SIG-M5 treated with dmso at 0.1 percent for 504 hours (cell line): ENCODE measurements at regions not wholly inside any gene's neighbourhood (a gene's known extent, or its start where the extent isn't known, plus 50 kb on each side); places are given as distances from the start of the nearest gene placed in this dataset.
A peak's percentile ranks its signal among the peaks of the same experiment; 100 is the strongest.

Source experiments
- DNase-seq: peaks from one replicate; lab custom pipeline; 2025; ENCODE audit not compliant: unreplicated experiment; lab: John Stamatoyannopoulos, UW

DNA sequence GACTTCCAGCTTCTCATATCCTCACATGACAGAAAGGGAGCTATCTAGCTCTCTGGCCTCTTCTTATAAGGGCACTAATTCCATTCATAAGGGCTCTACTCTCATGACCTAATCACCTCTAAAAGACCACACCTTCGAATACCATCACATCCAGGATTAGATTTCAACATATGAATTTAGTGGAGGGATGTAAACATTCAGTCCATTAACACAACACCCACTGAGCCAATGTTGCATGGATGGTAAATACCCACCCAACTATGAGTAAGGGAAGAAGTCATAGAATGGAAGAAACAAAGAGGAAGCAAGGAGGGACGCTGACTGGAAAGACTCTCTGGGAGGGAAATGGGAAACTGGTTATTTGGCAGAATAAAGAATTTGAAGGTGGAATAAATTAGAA lies 112.6 kb upstream of the CCDC112 start:
- DNase-seq, result no peak

DNA sequence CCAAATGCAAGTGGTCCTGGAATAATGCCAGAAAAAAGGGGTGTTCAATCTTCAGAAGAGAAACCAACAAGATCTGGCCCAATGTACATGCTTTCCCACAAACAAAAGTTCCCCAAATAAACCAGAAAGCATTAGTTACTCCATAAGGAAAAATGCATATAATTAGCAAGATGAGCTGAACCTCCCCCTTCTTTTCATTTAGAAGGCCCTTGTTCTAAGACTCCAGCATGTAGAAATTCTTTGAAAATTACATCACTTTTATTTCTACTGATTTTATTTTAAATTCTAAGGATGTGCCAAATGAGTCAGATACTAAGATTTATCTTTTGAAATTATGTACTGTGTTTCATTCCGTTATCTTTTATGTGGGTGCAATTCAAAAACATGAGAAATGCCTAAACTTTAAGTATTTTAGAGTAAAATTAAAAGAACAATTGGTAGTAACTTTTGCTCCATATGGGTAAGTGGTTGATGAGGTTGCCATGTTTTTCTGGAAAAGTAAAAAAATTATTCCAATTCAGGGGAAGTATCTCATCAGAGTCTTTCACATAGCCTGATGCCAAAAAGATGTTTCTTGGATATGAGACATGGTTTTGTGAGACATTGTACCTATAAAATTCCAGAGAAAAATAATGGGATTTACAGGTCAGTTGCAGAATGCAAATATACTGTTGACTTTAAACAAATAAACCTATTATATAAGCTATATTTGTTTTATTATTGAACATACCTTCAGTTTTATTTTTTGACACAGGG lies 106.5 kb upstream of the CCDC112 start:
- DNase-seq, result no peak

DNA sequence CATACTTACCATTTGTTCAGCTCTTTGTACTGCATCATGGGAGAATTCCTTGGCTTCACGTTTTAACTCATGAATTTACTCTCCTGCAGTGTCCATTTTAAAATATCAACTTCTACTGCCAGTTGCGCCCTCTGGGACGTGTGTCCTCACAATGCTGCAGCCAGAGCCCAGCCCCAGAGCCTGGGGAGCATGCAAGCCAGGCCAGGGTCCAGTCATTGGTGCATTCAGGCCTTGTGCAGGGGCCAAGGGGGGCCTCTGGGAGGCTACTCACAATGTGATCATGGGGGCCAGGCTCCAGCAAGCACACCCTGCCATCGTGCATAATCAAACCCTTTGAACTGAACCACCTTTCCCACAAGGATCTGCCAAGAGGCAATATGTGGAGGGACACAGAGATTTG lies 105.6 kb upstream of the CCDC112 start:
- no peak for DNase-seq

DNA sequence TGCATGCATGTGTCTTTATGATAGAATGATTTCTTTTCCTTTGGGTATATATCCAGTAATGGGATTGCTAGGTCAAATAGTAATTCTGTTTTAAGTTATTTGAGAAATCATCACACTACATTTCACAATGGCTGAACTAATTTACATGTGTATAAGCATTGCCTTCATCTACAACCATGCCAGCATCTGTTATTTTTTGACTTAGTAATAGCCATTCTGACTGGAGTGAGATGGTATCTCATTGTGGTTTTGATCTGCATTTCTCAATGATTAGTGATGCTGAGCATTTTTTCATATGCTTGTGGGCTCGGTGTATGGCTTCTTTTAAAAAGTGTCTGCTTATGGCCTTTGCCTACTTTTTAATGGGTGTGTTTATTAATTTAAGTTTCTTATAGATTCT lies 102.3 kb upstream of the CCDC112 start:
- no peak for DNase-seq

DNA sequence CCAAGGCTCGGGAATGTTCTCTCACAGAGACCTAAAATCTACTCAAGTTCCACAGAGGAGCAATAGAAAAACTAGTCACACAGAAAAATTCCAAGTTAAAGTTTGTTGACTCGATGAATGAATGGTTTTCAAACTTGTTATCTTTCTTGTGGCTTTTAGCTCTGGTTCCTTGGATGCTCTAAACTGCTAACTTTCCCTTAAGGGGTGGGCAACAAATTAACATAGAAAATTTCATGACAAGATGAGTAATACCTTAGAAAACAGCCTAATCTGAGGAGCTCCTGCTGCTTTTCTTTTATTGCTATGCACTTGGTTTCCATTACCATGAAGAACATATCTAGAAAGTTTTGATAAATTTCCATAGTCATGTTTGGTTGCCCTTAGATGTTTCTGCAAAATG lies 100.2 kb upstream of the CCDC112 start:
- no peak for DNase-seq

DNA sequence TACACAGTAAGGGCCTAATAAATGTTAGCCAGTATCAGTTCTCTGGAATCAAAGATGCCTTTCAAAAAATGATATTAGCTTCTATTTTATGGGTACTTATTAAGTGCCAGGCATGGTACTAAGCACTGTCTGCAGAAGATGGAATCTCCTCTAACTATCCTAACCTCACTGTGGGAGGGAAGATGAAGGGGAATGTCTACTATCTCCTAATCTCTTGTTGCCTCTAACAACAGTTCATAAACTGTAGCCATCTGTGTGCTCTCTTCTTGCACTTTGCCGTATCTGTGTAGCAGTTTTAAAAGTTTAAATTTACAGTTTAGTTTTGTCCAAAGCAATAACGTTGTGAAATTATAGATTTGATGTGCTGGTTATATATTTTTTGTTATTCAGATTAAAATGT lies 99.6 kb upstream of the CCDC112 start:
- no peak for DNase-seq

DNA sequence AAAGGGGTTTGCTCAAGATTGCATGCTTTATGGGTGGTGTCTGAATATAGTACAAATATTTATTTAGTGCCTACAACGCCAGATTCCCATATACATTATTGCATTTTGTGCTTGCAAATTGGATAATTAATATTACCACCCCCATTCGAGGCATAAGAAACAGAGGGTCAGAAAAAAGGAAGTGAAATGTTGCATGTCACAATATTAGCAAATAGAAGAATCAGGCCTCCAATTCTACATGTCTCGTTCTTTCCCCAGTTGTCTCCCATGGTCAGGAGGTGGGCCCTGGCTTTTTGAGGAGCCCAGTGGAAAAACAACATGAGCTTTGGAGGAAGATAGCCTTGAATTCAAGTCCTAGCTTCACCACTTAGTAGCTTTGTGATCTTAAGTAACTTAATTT lies 98.1 kb upstream of the CCDC112 start:
- DNase-seq, result peak; percentile 24

DNA sequence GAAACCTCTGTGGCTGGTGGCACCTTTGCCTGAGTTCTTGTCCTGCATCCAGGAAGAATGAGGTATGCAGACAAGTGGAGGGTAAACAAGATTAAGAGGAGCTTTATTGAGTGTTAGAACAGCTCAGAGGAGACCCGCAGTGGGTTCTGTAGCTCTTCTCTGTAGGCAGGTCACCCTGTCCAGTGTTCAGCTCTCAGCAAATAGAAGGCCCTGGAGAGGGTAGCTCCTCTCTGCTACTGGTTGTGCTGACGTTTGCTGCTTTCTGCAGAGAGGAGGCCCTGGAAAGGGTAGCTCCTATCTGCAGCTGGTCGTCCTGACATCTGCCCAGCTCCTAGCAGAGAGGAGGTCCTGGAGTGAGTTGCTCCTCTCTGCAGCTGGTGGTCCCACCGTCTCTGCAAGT lies 96.8 kb upstream of the CCDC112 start:
- no peak for DNase-seq

DNA sequence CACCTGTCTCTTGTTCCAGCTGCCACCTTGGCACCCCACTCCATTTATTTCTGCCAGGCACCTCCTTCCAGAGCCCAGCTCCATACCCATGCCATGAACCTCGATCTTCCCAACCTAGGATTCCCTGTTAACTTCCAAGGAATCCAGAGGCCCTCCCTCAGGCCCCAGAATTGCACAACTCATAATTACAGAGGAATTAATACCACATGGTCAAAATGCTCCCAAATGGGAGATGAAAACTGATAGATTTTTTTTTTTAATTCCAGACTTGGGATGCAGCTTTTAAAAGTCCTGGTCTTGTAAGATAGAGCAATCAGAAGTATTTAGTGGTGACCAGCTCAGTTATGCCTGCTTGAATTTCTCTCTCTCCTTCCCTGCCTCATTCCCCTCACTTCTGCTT lies 96.2 kb upstream of the CCDC112 start:
- DNase-seq, result no peak

DNA sequence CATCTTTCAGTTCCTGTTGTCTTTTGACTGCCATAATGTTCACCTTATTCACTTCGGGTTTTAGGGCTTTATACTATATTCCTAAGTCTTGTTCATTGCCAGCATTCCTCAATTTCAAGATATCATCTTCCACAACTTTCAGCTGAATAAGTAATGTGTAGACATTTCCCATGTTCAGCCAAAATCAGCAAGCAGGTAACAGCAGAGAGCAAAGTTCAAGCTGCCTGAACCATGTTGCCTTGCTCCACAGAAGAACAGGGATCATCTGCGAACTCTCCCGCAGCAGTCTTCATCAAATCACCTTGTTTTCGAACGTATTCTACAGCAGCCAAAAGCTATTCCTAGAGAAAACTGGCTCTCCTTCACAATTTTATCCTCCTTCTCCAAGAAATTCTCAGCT lies 95.3 kb upstream of the CCDC112 start:
- DNase-seq, result no peak

DNA sequence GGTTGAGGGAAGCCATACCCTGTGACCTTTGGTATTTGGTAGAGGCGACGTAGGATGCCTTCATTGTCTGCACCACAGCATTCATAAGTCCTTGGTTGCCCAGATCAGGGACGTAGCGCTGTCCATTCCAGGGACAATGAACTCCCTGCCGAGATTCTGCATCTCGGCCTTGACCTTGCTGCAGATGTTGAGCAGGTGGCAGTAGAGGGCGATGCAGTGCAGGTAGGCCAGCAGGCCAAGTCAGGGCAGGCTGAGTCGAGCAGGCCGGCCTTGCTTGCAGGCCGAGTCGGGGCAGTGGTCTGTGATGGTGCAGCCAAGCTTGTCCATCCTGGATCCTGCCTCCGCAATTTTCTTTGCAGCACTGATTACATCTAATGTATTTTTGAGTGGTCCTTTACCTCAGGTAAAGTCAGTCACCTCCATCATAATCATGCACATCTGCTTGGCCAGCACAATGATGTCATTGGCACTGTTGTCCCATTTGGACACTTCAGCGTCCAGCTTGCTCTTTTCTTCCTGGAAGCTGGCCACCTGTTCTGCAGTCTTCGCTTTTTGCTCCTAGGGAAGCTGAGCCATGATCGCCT lies 93.4 kb upstream of the CCDC112 start:
- DNase-seq, result no peak

DNA sequence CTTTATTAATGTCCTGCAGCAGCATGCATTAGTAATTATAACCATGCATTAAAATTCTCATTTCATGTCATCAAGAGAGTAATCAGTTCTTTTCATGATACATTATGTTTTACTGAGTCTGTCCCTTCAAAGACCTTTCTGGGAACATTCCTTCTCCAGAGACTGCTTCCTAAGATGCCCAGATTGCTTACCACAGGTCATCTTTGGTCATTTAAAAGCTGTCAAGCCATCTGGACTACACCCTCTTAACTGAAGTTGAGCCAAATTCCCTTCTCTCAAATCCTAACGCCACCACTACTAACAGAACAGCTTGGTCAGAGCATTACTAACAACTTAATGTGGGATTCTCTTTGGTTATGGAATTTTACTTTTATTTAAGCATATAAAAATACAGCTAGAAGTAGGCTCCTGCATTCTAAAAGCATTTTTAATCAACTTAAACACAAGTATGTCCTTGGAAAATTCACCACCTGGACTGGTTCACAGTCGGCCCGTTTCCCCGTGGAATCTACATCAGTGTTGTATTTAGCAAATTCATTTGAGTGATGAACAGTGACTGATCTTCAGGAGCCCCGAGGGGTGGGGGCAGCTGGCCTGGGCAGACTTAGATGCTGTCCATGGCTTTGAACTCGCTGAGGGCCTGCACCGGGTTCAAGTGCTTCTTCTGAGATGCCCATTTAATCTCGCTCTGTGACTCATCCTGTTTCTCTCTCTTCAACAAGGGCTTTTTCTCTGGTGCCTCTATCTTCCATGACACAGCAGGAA lies 92.8 kb upstream of the CCDC112 start:
- no peak for DNase-seq

DNA sequence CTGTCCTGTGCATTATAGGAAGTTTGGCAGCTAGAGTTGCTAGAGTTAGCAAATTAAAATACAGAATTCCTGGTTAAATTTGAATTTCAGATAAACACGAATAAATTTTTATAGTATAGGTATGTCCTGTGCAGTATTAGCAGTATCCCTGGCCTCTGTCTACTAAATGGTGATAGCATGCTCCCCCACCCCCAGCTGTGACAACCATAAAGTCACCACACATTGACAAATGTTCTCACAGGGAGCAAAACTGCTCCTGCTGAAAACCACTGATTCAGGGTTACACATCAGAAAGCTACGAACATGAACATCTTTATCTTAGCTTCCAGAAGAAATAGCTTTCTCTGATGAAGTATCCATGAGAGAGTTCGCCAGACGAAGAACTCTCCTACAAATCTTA lies 91.8 kb upstream of the CCDC112 start:
- no peak for DNase-seq

DNA sequence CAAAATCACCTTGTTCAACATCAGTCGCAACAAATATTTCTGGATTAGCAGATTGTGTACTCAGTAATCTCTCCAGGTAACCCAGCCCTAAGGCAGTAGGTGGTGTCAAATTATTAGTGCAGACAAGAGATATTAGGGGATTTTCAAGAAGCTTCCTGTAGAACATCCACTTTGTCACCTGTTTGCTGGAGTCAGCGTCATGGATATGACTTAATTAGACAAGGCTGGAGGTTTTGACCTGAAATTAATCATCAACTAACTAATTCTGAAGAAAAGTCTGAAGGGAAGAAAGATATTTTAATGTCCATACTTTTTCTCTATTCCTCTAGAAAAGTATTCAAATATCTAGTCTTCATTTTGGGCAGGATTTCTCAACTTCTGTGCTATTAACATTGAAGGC lies 91.4 kb upstream of the CCDC112 start:
- no peak for DNase-seq

DNA sequence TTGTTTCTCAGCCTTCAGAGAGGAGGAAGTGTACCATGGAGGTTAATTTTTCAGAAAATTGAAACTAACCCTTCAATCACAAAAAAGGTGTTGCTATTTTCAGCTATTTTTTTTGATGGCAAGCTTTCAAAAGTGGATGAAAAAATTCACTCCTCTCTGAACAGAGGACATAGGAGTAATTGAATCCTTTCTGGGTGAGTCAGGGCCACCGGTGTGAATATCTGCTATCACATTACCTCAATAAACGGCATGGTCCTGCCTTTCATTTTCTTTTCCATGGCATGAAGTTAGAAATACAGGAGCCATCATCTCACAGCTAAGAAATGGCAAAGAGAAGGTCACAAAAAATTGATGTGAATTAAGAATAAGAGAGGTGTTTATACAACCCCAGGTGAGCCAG lies 90.2 kb upstream of the CCDC112 start:
- DNase-seq, result no peak

DNA sequence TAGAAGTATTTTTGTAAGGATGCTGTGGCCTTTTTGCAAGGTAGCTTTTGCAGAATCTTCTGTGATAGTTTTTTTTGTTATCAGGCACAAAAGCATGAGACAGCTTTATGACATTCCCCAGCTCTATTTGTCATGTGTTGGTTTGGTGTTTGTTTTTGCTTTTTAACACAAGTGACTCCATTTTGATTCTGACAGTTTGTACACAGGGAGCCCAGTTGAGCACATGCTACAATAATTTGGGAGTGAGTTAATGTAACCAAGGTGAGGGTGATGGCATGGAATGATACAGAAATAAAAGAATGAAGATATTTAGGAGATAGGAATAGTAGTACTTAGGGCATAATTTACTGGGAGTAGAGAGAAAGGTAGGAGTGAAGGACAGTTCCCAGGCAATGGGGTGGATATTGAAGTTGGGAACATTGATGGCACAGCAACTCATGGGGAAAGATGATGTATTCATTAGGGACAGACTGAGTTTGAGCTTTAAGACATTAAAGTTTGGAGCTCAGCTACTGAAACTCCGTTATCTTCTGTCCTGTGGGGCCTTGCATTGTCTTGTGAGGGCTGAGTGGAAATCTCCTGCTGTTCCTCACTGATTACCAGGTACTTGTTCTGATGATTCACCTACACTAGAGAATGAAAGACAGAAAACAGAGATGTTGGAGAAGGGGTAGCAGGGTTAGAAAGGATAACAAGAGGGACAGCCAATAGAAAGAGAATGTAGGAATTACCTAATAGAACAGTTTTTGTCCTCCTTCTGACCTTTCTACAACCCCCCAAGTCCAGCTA lies 88.3 kb upstream of the CCDC112 start:
- DNase-seq, result no peak

DNA sequence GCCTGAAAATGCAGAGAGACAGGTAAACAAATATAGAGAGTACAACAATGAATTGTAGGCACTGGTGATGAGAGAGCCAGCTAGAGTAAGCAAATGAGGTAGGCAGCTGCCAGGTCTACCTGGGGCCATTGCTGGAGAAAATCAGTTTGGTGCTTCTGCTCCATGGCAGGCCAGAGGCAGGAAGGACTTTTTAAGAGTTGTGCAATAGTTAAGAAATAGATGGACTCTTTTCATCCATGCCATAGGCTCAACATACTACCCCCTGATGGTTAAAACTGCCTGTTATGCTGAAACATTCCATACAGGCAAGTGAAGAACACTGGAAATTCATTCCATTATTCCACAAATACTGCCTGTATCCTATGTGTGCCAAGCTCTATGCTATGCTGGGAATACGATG lies 86.5 kb upstream of the CCDC112 start:
- DNase-seq, result no peak

DNA sequence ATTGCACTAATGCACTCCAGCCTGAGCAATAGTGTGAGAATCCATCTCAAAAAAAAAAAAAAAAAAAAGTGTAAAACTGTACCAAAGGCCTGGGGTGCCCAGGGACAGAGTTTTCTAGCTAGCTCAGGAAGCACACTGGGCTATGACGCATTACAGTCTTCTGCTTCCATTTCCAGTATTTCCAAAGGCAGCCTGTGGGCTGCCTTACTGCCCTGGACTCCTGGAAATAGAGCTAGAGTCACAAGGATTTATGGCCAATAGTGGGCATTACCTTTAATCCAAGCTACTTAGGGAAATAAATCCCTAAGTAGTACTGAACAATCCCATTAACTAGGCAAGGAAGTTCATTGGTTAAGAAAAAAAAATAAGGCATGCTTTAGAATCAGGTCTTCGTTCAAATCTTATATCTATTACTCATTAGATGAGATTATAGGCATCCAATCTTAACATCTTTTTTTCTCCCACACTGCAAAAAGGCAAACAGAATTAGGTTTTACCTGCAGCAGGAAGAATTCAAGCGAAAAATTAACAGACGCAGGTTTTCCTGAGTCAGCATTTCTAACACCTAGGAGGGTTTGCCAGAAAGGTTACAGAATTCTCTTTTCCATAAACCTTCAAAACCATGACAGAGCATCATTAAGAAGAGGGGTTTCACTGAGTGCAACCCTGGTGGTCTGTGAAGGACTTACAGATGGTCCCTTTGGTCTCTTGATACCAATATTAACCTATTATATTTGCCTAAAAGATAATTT lies 85.6 kb upstream of the CCDC112 start:
- no peak for DNase-seq

DNA sequence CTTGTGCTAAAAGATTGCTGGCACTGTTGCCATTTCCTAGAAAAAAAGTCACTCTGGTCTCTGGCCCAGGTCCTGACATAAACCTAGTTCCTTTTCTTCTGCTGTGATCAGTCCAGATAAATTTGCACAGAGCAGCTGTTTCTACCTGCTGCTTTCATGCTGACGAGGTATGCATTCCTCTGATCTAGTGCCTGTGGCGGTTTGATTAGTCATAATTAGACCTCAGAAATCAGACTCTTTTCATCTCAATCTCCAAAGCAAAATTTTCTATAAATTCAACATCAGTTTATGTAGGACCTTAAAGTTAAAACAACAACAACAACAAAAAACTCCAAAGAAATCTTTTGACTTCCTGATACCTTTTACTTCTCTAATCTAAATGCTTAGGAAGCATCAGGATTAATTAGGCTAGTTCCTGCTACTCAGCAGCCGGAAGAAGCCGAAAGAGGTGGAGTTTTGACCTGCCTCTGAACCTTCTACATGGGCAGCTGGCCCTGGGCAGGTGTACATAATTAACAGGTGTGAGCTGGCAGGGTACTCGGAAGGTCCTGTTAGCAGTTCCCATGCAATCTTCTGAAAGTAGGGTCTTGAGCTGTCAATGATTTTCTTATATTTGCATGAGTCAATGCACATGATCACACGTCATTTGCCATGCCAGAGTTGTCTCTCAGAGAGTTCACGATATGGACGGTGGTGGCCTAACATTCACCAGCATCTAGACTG lies 83.3 kb upstream of the CCDC112 start:
- peak; percentile 12 for DNase-seq

DNA sequence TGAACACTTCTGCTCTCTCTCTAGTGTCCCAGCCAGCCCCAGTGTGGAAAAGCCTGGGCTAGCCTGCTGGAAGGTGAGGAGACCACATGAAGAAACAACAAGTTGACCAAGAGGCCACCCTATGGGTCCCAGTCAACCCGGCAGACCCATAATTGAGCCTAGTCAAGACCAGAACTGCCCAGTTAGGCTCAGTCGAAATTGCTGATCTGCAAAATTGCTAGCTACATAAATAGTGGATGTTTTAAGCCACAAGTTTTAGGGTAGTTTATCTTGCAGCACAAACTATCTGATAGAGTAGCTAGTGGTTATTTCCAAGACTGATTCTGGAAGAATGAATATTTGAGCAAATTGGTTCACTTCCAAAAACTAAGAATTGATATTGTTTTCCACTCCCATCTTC lies 82.3 kb upstream of the CCDC112 start:
- no peak for DNase-seq
